Activated CD4-positive, alpha-beta T cell treated with anti-CD3 and anti-CD28 coated beads, Interleukin-2, amount 50 U/mL, for 4 hours (primary cell): ENCODE measurements at regions not wholly inside any gene's neighbourhood (a gene's known extent, or its start where the extent isn't known, plus 50 kb on each side); places are given as distances from the start of the nearest gene placed in this dataset.
"Not testable (repeated sequence)": the region's sequence is repeated elsewhere in the genome, so short reads cannot be mapped to it uniquely, and the experiment has no call there.

Experiments used
- DNase-seq, 2 experiments: peaks; one replicate each; pipeline ENCODE4 v3.0.0-alpha.2; 2020

DNA sequence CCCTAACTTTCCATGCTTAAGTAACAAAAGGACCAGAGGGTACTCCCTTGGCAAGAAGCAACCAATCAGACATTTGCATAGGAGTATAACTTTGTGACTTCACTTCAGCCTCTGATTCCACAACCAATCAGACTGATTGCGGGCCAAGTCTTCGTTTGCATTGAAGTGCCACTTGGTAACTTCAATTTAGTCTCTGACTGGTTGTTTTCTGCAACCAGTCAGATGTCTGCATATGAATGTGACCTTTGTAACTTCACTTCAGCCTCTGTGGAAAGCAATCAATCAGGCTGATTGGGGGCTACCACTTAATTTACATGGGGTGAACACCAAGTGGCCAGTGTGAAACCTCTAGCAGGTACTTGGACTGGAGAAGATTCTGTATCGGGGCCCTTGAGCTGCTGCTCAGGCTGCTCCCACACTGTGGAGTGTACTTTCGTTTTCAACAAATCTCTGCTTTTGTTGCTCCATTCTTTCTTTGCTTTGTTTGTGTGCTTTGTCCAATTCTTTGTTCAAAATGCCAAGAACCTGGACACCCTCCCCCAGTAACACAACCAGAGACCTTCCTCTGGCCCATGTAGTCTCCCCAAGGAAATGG lies 241.5 kb downstream of the ACKR3 start:
- DNase-seq = no peak

DNA sequence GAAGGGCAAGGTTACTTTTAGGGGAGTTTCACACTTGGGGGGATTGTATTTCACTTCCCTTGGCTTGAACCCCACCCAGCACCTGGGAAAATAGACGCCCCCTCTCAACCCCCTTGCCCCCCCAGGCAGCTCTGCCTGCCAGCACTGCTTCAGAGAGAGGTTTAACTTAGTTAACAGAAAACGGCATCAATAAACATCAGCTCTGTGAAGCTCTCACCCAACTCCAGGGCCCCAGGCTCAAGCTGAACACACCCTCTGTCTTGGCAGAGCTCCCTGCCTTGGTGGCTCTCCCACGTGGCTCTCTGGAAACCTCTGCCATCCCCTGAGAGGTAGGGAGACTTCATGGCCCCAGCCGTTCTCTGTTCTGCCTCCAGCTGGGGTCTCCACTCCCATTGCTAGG lies 244.1 kb downstream of the ACKR3 start:
- no peak for DNase-seq

DNA sequence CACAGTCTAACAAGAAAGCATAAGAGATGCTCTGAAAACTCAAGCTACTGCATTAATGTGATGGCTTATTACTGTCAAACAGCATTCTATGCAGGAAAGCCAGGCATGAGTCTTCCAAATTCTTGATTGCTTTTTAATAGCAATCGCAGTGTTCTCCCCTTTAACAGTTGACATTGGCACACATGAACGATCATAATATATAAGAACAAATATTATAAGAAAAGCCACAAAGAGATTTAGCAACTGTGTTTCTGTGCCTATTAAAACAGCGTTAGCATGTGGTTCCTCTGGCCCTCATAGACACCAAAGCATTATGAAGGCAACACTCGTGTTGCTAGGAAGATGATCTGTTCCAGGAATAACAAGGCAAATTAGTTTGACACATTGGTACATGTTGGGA lies 245.0 kb downstream of the ACKR3 start:
- DNase-seq = no peak

DNA sequence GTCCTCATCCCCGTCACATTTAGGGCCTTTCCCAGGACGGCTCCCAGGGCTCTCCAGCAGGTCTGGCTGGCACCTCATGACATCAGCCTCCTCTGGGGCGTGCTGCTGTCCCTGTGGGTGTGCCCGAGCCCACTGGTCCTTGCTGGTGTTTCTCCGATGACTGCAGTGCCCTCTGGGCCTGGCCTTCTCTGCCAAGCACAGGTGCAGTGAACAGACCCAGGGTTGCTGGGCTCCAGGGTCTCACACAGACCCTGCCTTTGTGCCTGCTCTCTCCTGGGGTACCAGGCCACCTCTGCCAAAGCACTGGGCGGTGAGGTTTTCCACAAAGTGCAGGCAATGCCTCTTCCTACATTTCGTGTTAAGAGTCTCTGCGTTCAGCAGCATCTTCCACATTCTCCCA lies 246.1 kb downstream of the ACKR3 start:
- no peak for DNase-seq

DNA sequence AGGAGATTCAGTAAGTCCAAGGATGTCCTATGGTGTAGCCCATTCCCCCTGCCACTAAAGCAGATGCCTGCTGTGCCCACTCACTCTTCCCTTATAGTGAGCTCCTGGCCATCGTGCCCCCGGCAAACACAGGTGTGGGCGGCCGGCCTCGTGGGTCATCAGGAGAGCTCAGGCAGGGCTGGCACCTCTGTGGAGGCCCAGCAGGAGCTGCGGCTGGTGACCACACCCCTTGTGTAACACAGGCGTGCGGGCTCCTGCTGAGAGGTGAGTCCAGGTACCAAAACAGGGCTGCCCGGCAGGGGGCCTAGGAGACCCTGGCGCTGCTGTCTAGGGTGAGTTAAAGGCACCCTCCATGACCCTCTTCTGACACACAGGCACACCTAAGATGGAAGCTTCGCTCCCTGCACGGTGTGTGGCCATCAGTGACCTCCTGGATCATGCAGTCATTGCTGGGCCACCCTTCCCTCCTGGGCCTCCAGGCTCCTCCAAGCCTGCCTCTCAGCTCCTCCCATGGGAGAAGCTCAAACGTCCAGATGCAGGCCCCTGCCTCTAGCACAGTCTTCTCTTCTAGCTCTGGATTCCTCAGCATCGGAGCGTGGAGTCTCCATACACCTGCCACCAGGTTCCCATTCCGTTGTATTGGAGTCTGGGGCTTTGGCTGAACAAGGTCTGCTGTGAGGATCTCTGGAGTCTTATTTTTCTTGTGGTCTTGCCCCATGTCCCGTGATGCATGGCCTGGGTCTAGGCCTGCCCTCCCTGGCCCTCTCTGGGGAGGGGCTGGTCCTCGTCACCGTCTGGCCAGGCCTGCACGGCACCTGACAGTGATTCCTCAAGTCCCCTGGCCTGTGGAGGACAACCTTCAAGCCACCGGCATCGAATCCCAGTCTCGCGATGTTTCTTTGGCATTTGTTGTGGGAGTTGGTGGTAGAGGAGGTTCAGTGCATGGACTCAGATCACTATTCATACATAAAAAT lies 246.9 kb downstream of the ACKR3 start:
- no peak for DNase-seq

DNA sequence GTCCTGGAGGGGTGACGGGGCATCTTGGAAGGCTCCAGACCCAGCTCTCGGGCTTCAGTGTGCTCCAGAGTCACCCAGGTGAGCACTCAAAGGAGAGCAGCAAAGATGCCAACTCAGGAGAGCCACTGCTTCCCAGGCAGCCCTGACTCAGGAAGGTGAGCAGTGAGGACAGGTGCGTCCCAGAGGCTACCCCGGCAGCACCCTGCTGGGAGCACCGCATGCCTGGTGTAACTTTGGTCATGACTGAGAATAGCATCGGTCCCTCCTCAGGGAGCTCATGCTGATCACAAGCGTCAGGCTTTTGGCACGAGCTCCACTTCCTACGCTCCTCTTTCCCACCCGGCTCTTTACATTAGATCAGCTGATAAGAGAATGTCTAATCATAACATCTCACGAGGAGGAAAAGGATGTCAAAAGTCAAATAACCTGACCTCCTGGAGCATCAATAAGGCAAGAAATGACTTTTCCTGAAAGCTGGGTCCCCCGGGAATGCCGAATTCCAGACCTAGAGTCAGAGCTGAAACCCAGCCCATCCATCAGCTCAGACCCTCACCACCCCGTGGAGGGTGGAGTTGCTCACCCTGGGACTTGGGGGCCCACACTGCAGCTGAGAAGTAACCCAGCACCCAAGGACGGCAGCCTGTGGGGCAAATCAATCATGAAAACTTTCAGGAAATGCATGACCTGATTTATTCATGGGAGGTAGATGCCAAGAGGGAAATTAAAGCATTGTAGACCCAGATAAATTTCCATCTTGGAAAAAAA lies 248.8 kb downstream of the ACKR3 start:
- no peak for DNase-seq

DNA sequence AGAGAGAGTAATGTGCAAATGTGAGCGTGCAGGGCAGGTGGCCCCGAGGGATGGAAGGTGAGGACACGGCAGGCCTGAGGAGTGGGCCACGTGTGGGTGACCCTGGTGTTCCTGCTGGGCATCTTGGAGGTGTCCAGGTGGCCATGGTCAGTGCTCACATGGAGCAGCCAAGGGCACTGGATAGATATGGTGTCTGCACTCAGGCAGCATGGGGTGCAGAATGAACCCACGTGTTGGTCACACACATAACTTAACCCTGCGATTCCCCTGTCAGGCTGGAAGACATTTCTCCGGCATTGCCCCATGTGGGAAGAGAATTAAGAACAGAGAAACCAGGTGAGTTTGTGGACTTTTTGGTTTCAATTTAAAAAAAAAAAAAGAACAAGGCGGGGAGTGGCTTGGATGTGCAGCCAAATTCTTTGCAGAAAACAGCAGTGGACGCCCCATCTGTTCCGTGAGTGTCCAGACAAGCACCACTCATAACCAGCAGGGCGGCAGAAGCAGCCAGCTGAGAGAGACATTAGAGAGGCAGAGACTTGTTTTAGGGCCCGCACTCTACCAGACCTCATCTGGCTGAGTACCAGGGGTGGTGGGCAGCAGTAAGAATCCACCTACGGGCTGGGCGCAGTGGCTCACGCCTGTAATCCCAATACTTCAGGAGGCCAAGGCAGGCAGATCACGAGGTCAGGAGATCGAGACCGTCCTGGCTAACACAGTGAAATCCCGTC lies 249.8 kb downstream of the ACKR3 start:
- no peak for DNase-seq

DNA sequence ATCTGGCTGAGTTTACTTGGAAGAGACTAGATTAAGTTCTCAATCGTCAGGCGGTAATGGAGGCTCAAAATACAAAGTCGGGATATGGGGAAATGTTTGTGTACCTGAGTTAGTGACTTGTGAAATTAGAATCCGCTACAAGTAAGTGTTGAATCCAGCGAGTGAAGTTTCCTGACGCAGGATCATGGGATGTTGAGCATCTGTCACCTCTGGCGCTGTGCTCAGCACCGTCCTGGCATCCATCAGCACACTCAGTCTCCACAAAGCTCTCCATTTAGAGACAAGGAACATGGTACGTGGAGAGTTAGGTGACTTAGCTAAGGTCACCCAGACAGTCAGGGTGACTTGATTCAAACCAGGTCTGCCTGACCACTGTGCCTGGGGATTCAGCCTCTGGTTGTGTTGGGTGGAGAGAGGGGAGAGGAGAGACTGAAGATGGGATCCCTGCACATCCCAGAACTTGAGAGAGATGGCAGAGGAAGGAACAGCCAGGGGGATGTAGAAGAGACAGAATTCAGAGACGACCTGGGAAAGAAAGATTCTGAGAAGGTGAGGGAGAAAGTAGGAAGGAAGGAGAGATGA lies 251.2 kb downstream of the ACKR3 start:
- DNase-seq = no peak

DNA sequence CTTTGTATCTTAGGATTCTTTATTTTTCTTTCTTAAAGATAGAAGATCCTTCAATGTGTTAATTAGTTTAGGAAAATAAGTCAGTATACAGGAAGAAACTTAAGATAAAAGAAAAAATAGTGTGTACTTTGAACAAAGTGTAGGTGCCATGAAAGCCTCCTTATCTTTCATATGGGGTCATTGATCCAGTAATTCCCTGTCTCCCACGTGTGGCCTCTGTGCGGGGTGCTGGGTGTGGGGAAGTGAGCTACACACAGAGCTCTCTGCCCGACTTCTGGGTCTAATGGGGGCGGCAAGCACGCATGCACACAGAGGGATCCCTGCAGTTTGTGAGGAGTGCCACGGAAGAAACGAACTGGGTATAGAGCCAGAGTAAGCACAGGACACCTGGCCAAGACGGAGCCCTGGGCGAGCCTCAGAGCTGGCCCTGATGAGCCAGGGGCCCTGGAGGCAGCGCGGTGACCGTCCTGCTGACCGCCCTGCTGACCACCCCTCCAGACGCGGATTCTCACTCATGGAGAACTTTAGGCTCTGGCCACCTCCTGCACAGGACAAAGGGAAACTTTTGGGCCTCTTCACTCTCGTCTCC lies 253.5 kb downstream of the ACKR3 start:
- no peak for DNase-seq

DNA sequence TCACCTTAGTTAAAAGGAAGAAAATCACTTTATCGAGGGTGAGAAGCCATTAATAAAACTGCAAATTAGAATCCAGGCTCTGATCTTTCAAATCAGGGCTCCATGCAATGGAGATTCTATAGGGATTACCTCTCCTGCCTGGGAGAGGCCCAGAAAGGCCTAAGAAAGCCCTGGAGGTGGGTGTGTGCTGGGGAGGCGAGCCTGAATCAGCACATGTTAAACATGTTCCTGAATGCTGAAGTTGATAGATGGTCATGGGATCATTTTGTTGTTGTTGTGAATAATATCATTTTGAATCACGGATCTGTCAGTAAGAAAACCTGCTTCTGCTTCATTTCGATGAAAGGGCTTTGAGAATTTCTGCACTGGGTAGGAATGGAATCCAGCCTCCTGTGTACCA lies 254.3 kb downstream of the ACKR3 start:
- no peak for DNase-seq

DNA sequence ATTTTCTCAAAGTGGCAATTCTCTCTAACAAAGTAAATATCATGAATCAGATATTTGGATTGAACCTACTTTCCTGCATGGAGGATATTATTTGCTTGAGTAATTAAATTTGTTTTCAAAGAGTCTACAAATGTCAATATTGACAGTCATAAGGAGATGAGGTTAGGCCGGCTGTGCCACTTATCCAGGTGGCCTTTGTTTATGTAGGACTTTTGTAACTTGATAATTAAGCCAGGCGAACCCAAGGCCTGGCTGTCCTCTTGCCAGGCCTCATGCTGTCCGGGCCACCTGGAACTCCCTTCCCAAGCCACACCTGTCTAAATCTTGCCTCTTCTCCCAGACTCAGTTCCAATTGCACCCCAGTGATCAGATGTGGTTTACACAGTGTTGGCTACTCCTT lies 255.2 kb downstream of the ACKR3 start:
- DNase-seq = no peak

DNA sequence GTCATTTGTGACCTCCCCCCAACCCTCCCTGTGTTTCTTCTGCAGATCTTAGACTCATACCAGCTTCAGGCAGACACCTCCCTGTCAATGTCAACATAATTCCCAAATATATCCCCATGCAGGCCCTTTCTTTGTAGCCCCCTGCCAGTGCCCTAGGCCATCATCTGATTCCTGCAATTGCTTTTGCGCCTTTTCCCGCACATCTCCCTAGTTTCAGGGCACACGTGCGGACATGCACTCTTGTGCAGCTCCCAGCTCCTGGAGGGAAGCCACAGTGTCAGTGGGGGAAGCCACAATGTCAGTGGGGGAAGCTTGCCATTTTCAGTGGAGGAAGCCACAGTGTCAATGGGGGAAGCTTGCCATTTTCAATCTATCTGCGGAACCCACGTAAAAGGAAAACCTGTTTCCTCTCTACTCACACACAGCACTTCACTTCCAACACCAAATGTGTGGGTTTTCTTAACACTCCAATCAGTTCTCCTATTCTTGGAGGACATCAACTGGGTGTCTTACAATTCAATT lies 256.4 kb downstream of the ACKR3 start:
- DNase-seq = no peak

DNA sequence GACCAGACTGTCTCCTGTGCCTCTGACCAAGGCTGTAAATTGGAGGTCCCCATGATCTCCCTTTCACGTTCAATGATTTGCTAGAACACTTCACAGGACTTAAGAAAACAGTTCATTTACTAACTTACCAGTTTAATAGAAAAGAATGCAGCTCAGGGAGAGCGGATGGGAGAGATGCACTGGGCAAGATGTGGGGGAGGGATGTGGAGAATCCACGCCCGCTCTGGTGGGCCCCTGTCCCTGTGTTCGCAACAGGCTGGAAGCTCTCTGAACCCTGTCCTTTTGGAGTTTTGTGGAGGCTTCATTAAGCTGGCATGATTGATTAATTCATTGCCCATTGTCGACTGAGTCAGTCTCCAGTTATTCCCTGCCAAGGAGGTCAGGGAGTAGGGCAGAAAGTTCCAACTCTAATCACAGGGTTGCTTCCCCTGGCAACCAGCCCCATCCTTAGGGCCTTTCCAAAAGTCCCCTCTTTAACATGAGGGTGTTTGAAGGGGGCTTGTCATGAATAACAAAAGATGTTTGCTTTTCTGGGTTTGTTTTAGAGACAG lies 257.1 kb downstream of the ACKR3 start:
- no peak for DNase-seq

DNA sequence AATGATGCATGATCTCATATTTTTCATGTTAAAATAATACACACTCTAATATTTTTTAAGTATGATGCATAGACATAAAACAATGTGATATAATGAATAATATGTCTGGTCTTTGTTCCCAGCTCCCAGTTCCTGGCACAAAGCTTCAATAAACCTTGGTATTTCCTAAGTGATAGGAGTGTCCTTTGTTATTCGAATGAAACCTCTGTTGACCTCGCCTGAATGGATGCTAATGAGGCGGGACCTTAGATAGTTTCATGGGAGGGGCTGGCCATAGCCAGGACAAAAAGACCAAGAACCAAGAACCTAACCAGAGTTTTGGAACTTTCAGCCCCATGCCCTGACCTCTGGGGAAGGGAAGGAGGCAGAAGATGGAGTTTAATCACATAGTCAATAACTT lies 257.7 kb upstream of the COPS8 start:
- DNase-seq = no peak

DNA sequence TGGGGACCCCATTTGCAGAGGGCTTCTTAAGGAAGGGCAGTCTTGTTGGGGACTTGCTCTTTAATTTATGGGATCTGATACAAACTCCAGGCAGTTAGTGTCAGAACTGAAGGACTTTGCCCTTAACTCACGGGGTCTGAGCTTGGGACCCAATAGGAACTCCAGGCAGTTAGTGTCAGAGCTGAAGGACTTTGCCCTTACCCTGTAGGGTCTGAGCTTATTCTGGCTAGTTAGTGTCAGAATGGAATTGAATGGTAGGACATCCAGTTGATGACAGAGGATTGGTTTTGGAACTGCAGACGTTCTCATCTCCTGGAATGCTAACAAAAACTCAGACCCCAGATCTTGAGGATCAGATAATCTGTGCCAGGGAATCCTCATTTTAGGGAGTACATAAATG lies 256.9 kb upstream of the COPS8 start:
- DNase-seq = no peak

DNA sequence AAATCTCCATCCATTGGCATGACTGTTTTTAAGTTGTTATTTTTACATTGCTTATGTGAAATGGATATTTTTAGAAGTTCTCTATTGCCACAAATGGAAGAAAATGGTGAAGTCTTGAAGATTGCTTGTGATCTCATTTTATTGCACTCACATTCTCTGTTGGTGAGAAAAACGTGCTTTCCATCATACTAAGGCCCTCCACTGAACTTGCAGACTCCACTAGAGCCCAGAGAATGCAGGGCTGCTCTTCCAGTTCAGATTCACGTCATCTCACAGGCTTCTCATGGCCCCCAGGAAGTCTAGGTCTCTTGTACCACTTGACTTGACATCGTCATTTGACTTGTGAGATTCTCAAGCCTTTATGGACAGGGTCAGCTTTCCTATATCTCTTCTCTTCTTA lies 254.8 kb upstream of the COPS8 start:
- DNase-seq = no peak

DNA sequence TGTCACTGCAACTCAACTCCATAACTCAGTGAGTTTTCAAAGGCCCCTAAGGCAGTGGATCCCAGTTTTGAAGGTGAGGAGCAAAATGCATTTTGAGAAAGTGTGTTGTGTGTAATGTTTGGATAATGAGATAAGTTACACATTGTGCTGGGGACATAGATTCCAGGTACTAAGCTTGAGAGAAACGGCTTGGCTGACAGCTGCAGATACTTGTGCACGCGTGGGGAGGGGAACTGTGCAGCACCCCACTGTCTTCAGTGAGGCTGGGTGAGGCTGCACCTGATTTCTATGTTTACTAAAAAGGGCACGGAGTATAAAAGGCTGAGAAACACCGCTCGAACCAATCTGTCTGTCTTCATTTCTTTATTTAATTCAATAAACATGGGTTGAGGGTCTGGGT lies 254.0 kb upstream of the COPS8 start:
- DNase-seq = no peak

DNA sequence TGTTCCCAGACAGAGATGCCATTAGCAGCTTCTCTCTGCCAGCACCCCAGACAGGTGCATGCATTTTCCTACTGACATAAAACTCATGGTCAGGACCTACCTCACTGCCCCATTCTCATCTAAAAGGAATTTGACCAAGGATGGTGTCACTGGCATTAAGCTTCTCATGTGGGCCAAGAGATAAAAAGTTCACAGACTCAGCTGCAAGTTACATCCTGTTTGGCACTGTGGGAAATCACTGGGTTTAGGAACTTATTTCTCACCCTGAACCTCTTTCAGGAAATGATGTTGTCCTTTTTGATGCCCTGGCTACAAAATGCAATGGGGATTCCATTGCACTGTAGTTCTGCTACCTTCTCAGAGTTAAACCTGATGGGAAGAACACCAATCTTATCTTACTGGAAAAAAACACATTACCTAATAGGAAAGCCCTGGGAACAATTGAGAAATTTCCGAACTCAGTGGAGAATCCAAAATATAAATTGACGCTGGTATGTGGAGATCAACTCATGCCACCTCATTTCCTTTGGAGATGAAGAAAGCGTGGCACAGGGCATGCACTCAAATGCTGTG lies 252.1 kb upstream of the COPS8 start:
- DNase-seq = no peak

DNA sequence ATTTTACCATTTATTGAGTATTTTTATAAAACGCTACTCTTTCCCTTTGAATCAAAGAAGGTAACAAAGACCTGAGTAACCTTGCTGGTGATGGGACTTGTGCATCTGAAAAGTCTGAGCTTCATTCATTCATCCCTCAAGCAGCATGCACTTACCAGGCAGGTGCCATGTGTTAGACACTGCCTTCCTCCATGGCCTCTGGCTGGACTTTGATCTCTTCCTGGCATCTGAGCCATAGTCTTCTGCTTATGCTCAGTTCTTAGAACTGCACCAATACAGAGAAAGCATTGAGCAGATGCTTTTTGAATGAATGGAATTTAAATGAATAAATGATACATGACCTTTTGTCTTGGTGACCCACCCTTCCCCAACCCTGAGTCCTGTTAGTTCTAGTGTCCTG lies 251.4 kb upstream of the COPS8 start:
- no peak for DNase-seq

DNA sequence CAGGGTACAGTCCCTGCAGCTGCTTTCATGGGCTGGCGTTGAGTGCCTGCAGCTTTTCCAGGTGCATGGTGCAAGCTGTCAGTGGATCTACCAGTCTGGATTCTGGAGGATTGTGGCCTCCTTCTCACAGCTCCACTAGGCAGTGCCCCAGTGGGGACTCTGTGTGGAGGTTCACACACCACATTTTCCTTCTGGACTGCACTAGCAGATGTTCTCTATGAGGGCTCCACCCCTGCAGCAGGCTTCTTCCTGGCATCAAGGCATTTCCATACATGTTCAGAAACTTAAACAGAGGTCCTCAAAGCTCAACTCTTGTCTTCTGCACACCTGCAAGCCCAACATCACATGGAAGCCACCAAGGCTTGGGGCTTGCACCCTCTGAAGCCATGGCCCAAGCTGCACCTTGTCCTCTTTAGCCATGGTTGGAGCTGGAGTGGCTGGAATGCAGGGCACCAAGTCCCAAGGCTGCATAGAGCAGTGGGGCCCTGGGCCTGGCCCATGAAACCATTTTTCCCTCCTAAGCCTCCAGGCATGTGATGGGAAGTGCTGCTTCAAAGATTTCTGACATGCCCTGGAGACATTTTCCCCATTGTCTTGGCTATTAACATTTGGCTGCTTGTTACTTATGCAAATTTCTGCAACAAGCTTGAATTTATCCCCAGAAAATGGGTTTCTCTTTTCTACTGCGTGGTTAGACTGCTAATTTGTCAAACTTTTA lies 250.2 kb upstream of the COPS8 start:
- DNase-seq = no peak

DNA sequence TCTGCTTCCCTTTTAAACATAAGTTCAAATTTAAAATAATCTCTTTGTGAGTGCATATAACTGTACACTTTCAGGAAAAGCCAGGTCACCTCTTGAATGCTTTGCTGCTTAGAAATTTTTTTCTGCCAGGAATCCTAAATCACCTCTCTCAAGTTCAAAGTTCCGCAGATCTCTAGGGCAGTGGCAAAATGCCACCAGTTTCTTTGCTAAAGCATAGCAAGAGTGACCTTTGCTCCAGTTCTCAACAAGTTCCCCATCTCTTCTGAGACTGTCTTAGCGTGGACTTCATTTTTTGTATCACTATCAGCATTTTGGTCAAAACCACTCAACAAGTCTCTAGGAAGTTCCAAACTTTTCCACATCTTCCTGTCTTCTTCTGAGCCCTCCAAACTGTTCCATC lies 249.7 kb upstream of the COPS8 start:
- DNase-seq = not testable (repeated sequence)
